Urinary bladder (tissue), 3 donors: ENCODE measurements at regions not wholly inside any gene's neighbourhood (a gene's known extent, or its start where the extent isn't known, plus 50 kb on each side); places are given as distances from the start of the nearest gene placed in this dataset.

ENCODE experiments used
- DNase-seq: peaks from one replicate; pipeline ENCODE4 v3.0.0-alpha.2; 2015; ENCODE audit errors: extremely low spot score
- H3K27ac ChIP-seq: one replicate; pipeline ENCODE4 v1.5.1; 2013; ENCODE audit warnings: low read depth, mild to moderate bottlenecking, moderate library complexity
- H3K36me3 ChIP-seq: one replicate; pipeline ENCODE4 v1.6.1; 2013; ENCODE audit warnings: mild to moderate bottlenecking, moderate library complexity; ENCODE audit not compliant: insufficient read depth
- H3K4me1 ChIP-seq: one replicate; pipeline ENCODE4 v1.6.1; 2013; ENCODE audit warnings: mild to moderate bottlenecking, moderate library complexity; ENCODE audit not compliant: insufficient read depth
- H3K4me3 ChIP-seq: one replicate; pipeline ENCODE4 v1.5.1; 2013; ENCODE audit warnings: low read depth, low read length
- WGBS: extraction: QIAGEN DNeasy Blood & Tissue Kit; methylation state at CpG from one replicate; pipeline ENCODE4 v1.1.7; 2013; 5-methylcytosine and 5-hydroxymethylcytosine counted together
- donor health status: healthy with polysubstance abuse.
- donor health status: healthy.

DNA sequence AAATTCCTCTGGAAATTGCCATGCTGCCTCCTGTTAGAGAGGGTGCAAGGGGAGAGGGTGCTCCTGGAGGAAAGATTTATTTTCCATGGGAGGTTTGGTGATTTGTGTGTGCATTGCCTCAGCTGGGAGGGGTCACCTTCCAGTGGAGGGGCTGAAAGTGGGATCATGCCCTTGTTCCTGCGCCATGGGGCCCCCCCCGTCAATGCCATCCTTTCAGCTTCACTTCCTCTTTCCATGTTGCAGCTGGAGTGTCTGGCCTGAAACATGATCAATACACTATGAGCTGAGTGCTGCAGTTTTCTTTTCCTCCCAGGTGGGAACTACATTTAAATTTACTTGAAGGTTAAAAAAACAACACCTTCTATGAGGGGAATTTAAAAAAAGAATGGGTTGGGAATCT is 176.8 kb downstream of the MELK start:
- 64% methylated on average over 2 of the region's 2 CpGs for WGBS
- H3K4me3 ChIP-seq, result no peak overlapping the region
- no peaks in the 10 kb centered on the region for H3K36me3 ChIP-seq
- no peak for DNase-seq
- peaks cover 1% of the 10 kb centered on the region for H3K4me1 ChIP-seq
- H3K27ac ChIP-seq, result no peak overlapping the region

DNA sequence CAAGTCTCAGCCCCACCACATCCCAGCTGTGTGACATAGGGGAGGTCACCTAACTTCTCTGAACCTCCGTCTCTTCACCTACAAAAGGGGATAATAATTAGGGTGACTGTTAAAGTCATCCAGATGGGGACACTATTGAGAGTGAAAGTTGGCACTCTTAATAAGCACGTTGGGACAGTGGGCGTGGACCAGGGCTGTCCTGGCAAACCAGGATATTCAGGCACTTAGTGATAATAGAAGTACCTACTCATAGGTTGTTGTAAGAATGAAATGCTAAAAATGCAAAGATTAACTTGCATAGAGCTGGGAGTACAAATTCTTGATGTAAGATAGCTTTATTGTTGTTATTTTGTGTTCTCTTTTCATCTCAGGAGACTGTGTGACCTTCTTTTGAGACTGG is 177.9 kb downstream of the MELK start:
- Histone ChIP-seq H3K4me3 (no peak overlapping the region), H3K36me3 (no peaks in the 10 kb centered on the region), H3K27ac (no peak overlapping the region), H3K4me1 (peaks cover 1% of the 10 kb centered on the region)
- no peak for DNase-seq
- 70% methylated on average over 3 of the region's 3 CpGs for WGBS

DNA sequence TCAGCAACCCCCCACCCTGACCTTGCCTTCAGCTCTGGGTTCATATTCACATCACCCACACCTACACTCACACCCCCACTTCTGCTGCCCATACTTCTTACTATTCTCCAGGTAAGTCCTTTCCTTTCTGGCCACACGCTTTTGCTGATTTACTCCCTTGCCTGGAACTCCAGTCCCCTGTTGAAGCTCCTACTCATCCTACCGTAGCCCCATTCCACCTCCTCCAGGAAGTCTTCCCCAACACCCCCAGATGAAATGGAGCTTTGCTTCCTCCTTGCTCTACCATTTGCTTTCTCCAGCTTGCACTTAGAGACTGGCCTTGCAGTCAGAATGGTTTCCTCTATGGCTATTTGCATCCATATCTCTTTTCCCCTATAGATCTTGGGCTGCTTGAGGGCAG is 182.3 kb downstream of the MELK start:
- Histone ChIP-seq H3K36me3 (no peaks in the 10 kb centered on the region), H3K27ac (no peak overlapping the region), H3K4me1 (peaks cover 1% of the 10 kb centered on the region), H3K4me3 (no peak overlapping the region)
- WGBS, result 84% methylated on average over 2 of the region's 2 CpGs
- no peak for DNase-seq

DNA sequence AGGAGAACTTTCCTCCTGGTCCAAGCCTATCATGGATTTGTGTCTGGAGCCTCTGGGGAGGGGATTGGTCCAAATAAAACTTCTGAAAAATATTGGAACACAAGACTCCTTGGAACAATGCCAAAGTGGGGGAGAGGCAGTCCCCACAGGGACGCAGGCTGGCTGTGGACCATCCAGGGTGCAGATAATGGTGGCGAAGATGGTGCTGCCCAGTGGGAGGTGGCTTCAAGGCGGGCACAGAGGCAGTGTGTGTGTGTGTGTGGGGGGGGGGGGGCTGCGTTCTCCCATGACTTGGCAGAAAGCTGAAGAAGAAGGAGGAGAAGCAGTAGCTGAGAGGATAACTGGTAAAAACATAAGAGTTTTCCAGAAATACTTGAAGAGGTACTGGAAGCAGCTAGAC is 186.4 kb downstream of the MELK start:
- no peaks in the 10 kb centered on the region for H3K4me1 ChIP-seq
- no peaks in the 10 kb centered on the region for H3K36me3 ChIP-seq
- DNase-seq, result no peak
- H3K4me3 ChIP-seq, result no peak overlapping the region
- no peak overlapping the region for H3K27ac ChIP-seq
- 43% methylated on average over 4 of the region's 4 CpGs for WGBS

DNA sequence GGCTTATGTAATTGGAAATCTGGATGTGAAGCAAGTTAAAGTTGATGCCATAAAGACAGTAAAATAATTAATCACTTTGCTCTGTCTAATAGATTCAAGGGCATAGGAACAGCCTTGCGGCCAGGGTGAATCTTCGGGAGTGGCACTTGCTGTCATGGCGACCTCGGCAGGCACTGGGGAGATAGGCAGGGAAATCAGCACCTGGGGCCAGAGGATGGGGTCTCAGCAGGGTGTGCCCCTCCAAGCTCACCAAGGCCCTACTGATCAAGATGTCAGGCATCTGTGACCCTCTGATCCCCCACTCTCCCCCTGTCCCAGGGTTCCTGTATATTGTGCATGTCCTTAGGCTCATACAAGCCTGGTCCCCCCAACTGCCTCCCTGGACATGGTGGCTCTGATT is 187.3 kb downstream of the MELK start:
- Histone ChIP-seq H3K4me3 (no peak overlapping the region), H3K4me1 (no peaks in the 10 kb centered on the region), H3K36me3 (no peaks in the 10 kb centered on the region), H3K27ac (no peak overlapping the region)
- WGBS, result 75% methylated on average over 4 of the region's 4 CpGs
- DNase-seq, result no peak

DNA sequence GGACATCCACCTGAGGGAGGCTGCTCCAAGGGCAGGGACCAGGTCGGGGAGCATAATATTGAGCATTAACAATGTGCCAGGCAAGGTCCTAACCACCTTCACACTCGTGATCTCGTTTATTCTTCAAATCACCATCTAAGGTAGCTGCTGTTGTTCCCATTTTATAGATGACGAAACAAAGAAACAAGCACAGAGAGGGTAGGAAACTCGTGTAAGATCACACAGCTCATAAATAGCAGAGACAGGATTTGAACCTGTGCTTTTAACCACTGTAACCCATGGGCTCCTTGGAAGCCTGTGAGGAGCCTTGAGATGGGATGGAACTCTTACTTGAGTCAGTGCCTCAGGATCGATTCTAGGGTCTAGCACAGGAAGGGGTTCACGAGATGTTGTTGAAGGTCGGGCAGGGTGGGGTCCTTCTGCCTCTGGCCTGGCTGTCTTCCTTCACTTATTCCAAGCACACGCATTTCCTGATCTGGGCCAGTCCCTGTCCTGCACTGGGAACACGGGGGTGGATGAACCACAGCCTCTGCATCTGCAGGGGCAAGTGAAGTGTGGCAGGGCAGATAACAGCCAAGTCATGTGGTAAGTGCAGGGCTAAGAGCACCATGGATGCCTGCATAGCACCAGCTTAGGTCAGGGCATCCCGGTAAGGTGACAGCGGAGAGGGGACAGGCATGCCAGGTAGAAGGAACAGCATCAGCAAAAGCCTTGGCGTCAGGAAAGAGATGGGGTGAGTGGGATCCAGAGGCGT is 188.1 kb downstream of the MELK start:
- Histone ChIP-seq H3K36me3 (no peaks in the 10 kb centered on the region), H3K4me1 (no peaks in the 10 kb centered on the region), H3K27ac (no peak overlapping the region), H3K4me3 (no peak overlapping the region)
- DNase-seq, result no peak
- 77% methylated on average over 14 of the region's 14 CpGs for WGBS

DNA sequence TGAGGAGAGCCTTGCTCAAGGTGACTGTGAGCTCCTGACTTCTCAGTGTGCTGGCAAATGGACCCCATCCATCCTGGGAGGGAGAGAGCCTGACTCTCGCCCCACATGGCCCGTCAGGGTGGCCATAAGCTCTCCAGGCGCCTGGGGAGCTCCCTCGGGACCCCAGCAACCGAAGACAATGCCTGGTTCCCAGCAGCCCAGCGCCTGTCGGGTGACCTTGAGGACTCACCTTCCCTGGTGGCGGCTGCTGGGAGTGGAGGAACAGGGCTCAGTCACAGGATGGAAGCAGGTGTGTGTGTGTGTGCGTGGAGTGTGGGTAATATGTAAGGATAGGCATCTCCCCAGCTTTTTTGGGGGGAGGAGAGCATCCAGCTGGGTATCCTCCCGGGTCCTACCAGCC is 190.3 kb downstream of the MELK start:
- no peak for DNase-seq
- Histone ChIP-seq H3K4me3 (no peak overlapping the region), H3K4me1 (no peaks in the 10 kb centered on the region), H3K36me3 (no peaks in the 10 kb centered on the region), H3K27ac (no peak overlapping the region)
- 60% methylated on average over 10 of the region's 10 CpGs for WGBS

DNA sequence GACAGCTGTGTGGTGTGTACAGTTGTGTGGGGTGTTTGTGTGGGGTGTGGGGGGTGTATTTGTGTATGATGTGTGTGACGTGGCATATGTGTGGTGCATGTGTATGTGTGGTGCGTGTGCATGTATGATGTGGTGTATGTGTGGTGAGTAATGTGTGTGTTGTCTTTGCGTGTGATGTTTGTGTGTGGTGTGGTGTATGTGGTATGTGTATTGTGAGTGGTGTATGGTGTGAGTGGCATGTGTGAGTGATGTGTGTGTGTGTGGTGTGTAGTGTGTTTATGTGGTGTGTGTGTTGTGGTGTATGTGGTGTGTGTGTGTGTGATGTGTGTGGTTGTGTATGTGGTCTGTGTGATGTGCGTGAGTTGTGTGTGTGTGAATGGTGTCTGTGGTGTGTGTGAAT is 191.1 kb downstream of the MELK start:
- no peaks in the 10 kb centered on the region for H3K36me3 ChIP-seq
- WGBS, result 95% methylated on average over 4 of the region's 4 CpGs
- no peaks in the 10 kb centered on the region for H3K4me1 ChIP-seq
- H3K4me3 ChIP-seq, result no peak overlapping the region
- DNase-seq, result no peak
- H3K27ac ChIP-seq, result no peak overlapping the region

DNA sequence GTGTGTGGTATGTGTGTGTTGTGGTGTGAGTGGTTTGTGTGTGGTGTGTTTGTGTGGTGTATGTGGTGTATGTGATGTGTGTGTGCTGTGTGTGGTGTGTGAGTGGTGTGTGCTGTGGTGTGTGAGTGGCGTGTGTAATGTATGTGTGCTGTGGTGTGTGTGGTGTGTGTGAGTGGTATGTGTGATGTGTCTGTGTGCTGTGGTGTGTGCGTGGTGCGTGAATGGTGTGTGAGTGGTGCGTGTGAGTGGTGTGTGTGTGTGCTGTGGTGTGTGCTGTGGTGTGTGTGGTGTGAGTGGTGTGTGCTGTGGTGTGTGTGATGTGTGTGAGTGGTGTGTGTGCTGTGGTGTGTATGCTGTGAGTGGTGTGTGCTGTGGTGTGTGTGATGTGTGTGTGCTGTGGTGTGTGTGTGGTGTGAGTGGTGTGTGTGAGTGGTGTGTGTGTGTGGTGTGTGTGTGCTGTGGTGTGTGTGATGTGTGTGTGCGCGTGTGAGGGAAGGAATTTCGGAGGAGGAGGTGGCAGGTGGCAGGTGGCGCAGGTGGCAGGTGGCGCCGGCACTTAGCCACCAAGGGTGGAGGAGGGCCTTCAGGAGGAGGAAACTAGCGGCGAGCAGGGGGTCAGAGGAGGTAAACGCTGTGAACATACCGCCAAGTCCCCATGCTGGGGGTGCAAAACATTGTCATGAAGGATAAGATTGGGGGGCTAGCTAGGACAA is 191.8 kb downstream of the MELK start:
- no peak overlapping the region for H3K4me3 ChIP-seq
- 89% methylated on average over 14 of the region's 14 CpGs for WGBS
- no peaks in the 10 kb centered on the region for H3K4me1 ChIP-seq
- no peak overlapping the region for H3K27ac ChIP-seq
- DNase-seq, result no peak
- no peaks in the 10 kb centered on the region for H3K36me3 ChIP-seq

DNA sequence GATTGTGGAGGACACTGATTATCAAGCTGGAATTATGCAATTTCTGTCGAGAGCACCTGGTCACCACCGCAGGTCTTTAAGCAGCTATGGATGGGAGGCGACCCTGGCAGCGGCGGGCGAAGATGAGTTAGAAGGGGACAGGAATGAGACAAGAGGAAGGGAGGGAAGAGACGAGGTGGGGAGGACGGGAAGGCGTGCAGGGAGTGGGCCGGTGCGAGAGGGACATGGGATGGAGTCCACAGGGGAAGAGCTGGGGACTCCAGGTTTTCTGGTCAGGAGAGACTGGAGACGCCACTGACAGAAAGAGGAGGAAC is 192.3 kb downstream of the MELK start:
- H3K4me3 ChIP-seq, result no peak overlapping the region
- no peaks in the 10 kb centered on the region for H3K4me1 ChIP-seq
- no peak overlapping the region for H3K27ac ChIP-seq
- no peak for DNase-seq
- H3K36me3 ChIP-seq, result no peaks in the 10 kb centered on the region
- WGBS, result 86% methylated on average over 11 of the region's 12 CpGs

DNA sequence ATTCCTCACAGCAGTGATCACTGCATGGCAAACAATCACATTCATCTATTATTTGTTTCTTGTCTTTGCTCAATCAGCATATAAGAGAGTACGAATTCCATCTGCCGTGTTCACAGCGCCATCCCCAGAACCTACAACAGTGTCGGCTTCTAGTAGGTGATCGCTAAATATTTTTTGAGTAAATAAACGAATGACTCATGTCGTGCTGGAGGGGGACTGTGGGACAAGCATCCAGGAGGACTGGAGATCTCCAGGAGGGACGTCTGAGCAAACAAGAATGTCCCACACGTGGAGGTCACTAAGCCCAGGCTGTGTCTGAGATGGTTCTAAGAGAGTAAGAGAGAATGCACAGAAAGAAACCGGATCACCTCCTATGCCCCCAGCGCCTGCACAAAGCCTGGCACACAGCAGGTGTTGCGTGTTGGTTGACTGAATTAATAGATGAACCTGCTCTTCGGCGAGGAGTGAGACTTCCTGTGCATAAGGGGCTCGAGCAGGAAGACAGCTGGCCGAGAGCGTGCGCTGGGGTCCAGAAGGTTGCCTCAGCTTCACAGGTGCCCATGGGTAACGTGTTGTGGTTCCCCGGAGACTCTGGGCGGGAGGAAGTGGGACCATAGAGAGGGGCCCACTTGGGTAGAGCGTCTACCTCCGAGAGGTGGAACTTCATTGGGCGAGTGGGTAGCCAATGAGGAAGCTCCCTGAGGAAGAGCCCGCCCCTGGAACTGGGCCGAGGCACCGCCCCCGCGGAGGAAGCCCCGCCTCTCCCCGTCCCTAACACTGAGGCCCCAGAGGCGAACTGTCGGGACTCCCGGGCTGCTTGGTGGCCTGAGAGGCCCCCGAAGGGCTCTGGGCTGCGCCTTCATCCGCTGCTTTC is 193.0 kb downstream of the MELK start:
- no peak overlapping the region for H3K27ac ChIP-seq
- DNase-seq, result peak; percentile 15
- H3K4me3 ChIP-seq, result no peak overlapping the region
- H3K4me1 ChIP-seq, result no peaks in the 10 kb centered on the region
- WGBS, result 20% methylated on average over 37 of the region's 37 CpGs
- H3K36me3 ChIP-seq, result no peaks in the 10 kb centered on the region

DNA sequence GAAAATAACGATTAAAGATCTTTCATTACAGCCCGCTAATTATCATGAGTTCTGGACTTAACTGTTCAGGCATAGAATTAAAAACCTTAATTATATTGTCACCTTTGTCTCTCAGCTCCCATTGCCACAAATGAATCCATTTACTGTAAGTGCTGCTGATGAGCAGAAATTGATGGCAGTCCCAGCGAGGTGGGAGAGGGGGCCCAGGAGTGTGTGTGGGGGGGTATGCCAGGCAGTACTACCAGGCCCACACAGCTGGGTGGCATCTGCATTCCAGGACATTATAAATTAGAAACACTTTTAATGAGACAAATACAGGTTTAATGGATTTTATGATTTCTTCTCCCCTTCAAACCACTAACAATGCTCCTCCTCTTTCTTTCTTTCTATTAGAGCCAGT is 196.0 kb downstream of the MELK start:
- WGBS, result 84% methylated on average over 3 of the region's 3 CpGs

DNA sequence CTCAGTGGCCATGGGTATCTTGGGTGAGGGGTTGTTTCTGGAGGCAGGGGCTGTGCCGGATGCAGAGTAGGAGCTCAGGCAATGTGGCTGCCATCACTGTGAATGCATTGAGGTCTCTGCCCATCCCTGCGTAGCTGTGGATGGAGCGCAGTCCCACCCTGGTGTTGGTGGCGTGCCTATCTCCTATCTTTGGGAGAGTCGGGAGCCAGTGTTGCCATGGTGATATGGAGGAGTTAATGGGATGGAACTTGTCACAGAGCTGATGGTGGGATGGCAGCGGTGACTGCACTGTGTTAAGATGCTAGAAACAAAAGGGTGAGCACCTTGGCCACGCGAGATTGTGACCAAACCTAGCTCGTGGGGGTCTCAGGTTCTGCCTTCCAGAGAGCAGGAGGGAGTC is 197.3 kb downstream of the MELK start:
- no peak for DNase-seq
- WGBS, result 71% methylated on average over 9 of the region's 9 CpGs
- no peaks in the 10 kb centered on the region for H3K4me1 ChIP-seq
- H3K4me3 ChIP-seq, result no peak overlapping the region
- no peak overlapping the region for H3K27ac ChIP-seq
- no peaks in the 10 kb centered on the region for H3K36me3 ChIP-seq

More for the DNA sequence above, 196.0 kb downstream of the MELK start:
- Histone ChIP-seq H3K4me1 (no peaks in the 10 kb centered on the region), H3K4me3 (no peak overlapping the region), H3K36me3 (no peaks in the 10 kb centered on the region), H3K27ac (no peak overlapping the region)
- no peak for DNase-seq
